ENCODE measurements at regions not wholly inside any gene's neighbourhood (a gene's known extent, or its start where the extent isn't known, plus 50 kb on each side); places are given as distances from the start of the nearest gene placed in this dataset.

DNA sequence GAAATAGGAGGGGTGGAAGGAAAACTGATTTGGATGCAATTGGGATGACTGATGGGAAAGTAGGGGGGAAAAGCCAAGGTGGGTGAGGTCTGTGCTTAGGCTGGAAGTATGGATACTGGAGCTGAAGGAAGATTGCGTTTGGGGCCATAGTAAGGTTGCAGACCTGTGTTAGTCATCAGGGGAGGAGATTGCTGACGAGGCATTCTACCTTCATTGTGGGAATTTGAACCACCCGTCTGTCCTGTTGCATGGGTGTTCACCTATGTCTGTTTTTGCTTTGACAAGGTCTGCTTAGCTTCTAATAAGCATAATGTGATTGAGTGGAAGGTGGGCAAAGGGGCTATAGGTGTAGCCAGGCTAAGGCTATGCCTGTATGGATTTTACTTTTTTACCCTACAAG, 323.8 kb downstream of the BLID start:
- TF ChIP-seq POLR2A (IDR thresholded peaks at IDR 0.05): no peak
- TF ChIP-seq CTCF (IDR thresholded peaks at IDR 0.05): no peak
- Histone ChIP-seq H3K36me3 (ENCODE audit: low read depth, missing control alignments) (no peaks in the 10 kb centered on the region), H3K4me3 (no peak overlapping the region), H3K27ac (no peak overlapping the region), H3K4me1 (peaks cover 13% of the 10 kb centered on the region), H3K9me3 (no peaks in the 10 kb centered on the region), H3K27me3 (no peaks in the 10 kb centered on the region)
- DNase-seq: no peak
- intact Hi-C loops (cut with DNase I; ENCODE audit: low total_unique reads): no loop called here
- 89 to 93% methylated on average over 3 of the region's 3 CpGs for WGBS, 2 donors

- WGBS, 2 donors: 86 to 90% methylated on average over 2 of the region's 2 CpGs
- H3K9me3 ChIP-seq: no peaks in the 10 kb centered on the region
Measured at GRCh38 chr11:121790430-121790829, 325.6 kb downstream of the BLID start.

DNA sequence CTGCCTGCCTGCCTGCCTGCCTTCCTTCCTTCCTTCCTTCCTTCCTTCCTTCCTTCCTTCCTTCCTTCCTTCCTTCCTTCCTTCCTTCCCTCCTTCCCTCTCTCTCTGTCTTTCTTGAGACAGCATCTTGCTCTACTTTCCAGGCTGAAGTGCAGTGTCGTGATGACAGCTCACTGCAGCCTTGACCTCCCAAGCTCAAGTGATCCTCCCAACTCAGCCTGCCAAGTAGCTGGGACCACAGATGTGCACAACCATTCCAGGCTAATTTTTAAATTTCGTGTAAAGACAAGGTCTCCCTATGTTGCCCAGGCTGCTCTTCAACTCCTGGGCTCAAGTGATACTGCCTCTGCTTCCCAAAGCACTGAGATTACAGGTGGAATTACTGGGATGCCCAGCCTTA, 328.2 kb upstream of the SORL1-AS1 start:
- Histone ChIP-seq H3K4me3 (no peak overlapping the region), H3K27ac (no peak overlapping the region), H3K4me1 (no peaks in the 10 kb centered on the region), H3K9me3 (no peaks in the 10 kb centered on the region), H3K36me3 (ENCODE audit: low read depth, missing control alignments) (no peaks in the 10 kb centered on the region), H3K27me3 (no peaks in the 10 kb centered on the region)
- intact Hi-C loops (cut with DNase I; ENCODE audit: low total_unique reads): no loop called here
- TF ChIP-seq POLR2A (IDR thresholded peaks at IDR 0.05) (no peak), CTCF (IDR thresholded peaks at IDR 0.05) (no peak)
- WGBS, 2 donors: 31 to 50% methylated on average over 2 of the region's 2 CpGs
- peak; percentile 70 for DNase-seq

More at GRCh38 chr11:121790430-121790829, 325.6 kb downstream of the BLID start:
- no peak overlapping the region for H3K4me3 ChIP-seq
- TF ChIP-seq CTCF (IDR thresholded peaks at IDR 0.05) (no peak), POLR2A (IDR thresholded peaks at IDR 0.05) (no peak)
- DNase-seq: no peak
- H3K36me3 ChIP-seq (ENCODE audit: low read depth, missing control alignments): no peaks in the 10 kb centered on the region
- H3K27me3 ChIP-seq: no peaks in the 10 kb centered on the region
- H3K27ac ChIP-seq: no peak overlapping the region
- peaks cover 8% of the 10 kb centered on the region for H3K4me1 ChIP-seq
- intact Hi-C loops (cut with DNase I; ENCODE audit: low total_unique reads): no loop called here

GRCh38 chr11:121777056-121777455, 324.3 kb upstream of the SORL1-AS1 start:
- no peak overlapping the region for H3K4me3 ChIP-seq
- WGBS, 2 donors: 74 to 89% methylated on average over 3 of the region's 3 CpGs
- H3K36me3 ChIP-seq (ENCODE audit: low read depth, missing control alignments): no peaks in the 10 kb centered on the region
- H3K9me3 ChIP-seq: no peaks in the 10 kb centered on the region
- H3K27me3 ChIP-seq: no peaks in the 10 kb centered on the region
- no peak for TF ChIP-seq CTCF (IDR thresholded peaks at IDR 0.05)
- no peak for TF ChIP-seq POLR2A (IDR thresholded peaks at IDR 0.05)
- H3K27ac ChIP-seq: no peak overlapping the region
- intact Hi-C loops (cut with DNase I; ENCODE audit: low total_unique reads): no loop called here
- H3K4me1 ChIP-seq: peaks cover 3% of the 10 kb centered on the region
- DNase-seq: no peak

GRCh38 chr11:121775276-121775675, 322.5 kb upstream of the SORL1-AS1 start:
- H3K4me3 ChIP-seq: no peak overlapping the region
- no peak for DNase-seq
- no peaks in the 10 kb centered on the region for H3K36me3 ChIP-seq (ENCODE audit: low read depth, missing control alignments)
- intact Hi-C loops (cut with DNase I; ENCODE audit: low total_unique reads): no loop called here
- no peak overlapping the region for H3K27ac ChIP-seq
- no peak for TF ChIP-seq POLR2A (IDR thresholded peaks at IDR 0.05)
- no peak for TF ChIP-seq CTCF (IDR thresholded peaks at IDR 0.05)
- H3K27me3 ChIP-seq: no peaks in the 10 kb centered on the region
- WGBS, 2 donors: 44 to 56% methylated on average over 5 of the region's 5 CpGs
- peaks cover 3% of the 10 kb centered on the region for H3K4me1 ChIP-seq
- H3K9me3 ChIP-seq: no peaks in the 10 kb centered on the region

All from testis (tissue), 2 donors.